SU-DHL-6 (cell line): ENCODE measurements at regions not wholly inside any gene's neighbourhood (a gene's known extent, or its start where the extent isn't known, plus 50 kb on each side); places are given as distances from the start of the nearest gene placed in this dataset.

Source experiments
- CTCF ChIP-seq: fragments of 200-600 bp; sonication (generic); IDR thresholded peaks from one replicate; pipeline ENCODE4 v1.5.1; 2017; ENCODE audit warnings: antibody characterized with exemption, mild to moderate bottlenecking, low read length, moderate library complexity; ENCODE audit not compliant: insufficient read depth, poor library complexity, severe bottlenecking
- EZH2phosphoT487 ChIP-seq: fragments of 200-600 bp; sonication (generic), shearing (Covaris generic); conservative IDR thresholded peaks from 2 replicates; pipeline ENCODE4 v1.6.1; 2018; ENCODE audit warnings: mild to moderate bottlenecking, antibody characterized with exemption, low read length, moderate library complexity, mixed read lengths

GRCh38 chr4:180622254-180622653, 1620.9 kb upstream of the TENM3 start:
- no peak for TF ChIP-seq CTCF
- no peak for TF ChIP-seq EZH2phosphoT487
